ENCODE measurements at regions not wholly inside any gene's neighbourhood (a gene's known extent, or its start where the extent isn't known, plus 50 kb on each side); places are given as distances from the start of the nearest gene placed in this dataset.
A peak's percentile ranks its signal among the peaks of the same experiment; 100 is the strongest.
"Not testable (repeated sequence)": the region's sequence is repeated elsewhere in the genome, so short reads cannot be mapped to it uniquely, and the experiment has no call there.

DNA sequence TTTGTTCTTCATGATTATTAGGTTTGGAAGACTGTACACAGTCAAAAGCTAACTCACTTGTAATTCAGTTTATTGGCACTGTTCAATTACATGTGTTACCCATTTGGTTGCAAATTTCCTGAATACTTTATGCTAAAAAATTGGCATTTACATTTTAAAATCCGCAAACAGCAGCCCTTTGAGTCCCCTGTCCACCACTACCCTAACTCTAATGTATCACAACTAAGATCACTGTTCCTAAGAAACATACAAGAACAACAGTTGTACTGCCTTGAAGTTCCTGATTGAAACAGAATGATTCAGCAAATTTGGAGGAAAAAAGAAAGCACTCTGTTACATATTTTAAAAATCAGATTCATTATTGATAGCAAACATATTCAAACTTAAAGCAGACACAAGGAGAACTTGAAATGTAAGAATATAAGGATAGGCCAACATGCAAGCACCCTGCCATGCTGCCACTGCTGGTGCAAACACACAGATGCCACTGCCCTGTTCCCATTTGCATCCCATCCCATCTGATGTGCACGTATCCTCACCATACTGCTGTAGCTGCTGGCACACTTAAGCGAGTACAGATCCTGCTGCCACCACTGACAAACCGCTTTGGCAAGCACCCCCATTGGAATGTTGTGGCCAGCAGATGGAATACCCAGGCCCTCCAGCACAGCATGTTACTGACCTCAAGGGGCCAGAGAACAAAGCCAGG is 343.4 kb downstream of the PPP1R2C start:
- H3K4me3 ChIP-seq, result no peak overlapping the region
- H3K36me3 ChIP-seq, result no peaks in the 10 kb centered on the region
- no peak for DNase-seq
- no peaks in the 10 kb centered on the region for H3K9me3 ChIP-seq
- no peaks in the 10 kb centered on the region for H3K27me3 ChIP-seq

DNA sequence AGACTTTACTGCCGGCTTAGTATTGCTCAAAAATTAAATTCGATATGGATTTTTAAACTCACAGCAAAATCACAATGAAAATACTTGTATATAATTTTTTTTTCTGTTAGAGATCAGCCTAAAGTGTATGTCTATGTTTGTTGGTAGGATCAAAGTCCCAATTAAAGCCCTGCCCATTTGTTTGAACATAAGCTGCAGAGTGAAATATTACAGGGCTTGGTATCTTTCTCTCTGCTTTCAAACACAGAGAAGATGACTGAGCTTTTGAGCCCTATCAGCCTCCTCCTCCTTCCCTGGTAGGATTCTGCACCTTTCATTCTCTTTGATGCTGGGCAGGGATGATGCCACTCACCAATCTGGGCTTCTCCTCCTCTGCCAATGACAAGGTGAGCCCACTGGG is 345.4 kb downstream of the PPP1R2C start:
- Histone ChIP-seq H3K9me3 (no peaks in the 10 kb centered on the region), H3K4me3 (no peak overlapping the region), H3K36me3 (no peaks in the 10 kb centered on the region), H3K27me3 (no peaks in the 10 kb centered on the region)
- no peak for DNase-seq

DNA sequence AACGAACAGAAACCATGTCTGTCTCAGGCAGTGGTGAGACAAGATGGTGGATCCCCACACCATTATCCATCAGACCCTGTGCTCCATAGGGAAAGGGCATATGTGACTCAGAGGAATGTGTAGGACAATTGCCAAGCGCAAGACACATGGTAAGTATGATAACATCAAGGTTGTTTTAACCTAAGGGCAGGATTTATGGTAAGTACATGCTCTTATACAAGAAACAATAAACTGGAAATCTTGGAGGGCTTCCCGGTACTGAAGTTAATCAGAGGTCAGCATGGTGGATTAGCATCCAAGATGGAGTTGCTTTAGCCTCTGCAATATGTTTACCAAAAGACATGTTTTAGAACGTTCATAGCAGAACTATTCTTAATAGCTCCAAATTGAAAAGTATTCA is 355.0 kb downstream of the PPP1R2C start:
- Histone ChIP-seq H3K9me3 (no peaks in the 10 kb centered on the region), H3K4me3 (no peak overlapping the region), H3K36me3 (no peaks in the 10 kb centered on the region), H3K27me3 (no peaks in the 10 kb centered on the region)
- DNase-seq, result no peak

DNA sequence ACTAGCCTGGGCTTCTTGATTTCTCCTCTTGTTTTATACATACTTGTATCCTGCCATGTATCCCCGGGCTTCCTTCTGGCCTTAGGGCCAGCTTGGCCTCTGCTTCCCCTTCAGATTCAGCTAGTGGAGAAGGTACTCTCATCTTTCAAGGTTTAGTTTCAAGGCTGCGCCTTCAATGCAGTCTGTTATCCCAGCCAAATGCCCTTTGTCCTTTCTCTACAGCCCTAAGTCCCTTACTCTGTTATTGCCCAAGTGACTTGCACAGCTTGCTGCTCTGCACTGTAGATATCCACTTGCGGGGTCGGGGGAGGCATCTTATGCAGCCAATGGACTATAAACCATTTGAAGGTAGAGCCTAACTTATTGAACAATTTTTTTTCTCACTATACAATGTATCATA is 357.5 kb downstream of the PPP1R2C start:
- no peaks in the 10 kb centered on the region for H3K27me3 ChIP-seq
- no peaks in the 10 kb centered on the region for H3K9me3 ChIP-seq
- H3K4me3 ChIP-seq, result no peak overlapping the region
- H3K36me3 ChIP-seq, result no peaks in the 10 kb centered on the region
- no peak for DNase-seq

DNA sequence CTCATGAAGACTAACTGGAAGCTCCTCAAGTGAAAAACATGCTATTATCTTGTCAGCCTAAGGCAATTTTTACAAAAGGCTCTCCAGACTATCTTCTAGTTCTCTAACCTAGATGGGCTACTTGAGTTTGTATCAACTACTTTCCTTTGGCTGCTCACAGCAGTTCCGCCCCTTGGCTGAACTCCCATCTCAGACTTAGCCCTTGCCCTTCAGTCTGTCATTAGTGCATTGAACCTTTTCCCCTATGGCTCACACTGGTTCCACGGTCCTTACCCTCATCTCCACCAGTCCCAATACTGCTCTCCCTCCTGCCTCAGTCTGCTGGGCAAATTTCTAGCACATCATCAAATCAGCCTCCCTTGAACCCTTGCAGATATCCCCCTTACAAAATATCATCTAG is 362.3 kb downstream of the PPP1R2C start:
- Histone ChIP-seq H3K27me3 (no peaks in the 10 kb centered on the region), H3K36me3 (no peaks in the 10 kb centered on the region), H3K9me3 (no peaks in the 10 kb centered on the region), H3K4me3 (no peak overlapping the region)
- DNase-seq, result no peak

DNA sequence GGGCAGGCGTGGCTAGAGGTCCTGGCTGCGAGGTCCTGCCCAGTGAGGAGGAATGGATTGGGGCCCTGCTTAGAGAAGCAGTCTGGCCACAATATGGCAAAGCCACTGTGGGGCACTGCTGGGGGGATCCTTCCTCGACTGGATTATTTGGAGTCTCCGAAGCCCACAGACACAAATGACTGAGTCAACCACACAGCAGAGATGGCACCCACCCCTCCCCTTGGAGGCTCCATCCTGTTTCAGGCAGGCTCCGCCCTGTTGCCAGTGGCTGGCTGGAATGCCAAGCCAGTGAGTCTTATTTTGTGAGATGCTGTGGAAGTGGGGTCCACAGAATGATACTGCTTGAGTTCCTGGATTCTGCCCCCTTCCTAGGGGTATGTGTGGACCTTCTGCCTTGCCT is 363.9 kb downstream of the PPP1R2C start:
- Histone ChIP-seq H3K9me3 (no peaks in the 10 kb centered on the region), H3K27me3 (no peaks in the 10 kb centered on the region), H3K36me3 (no peaks in the 10 kb centered on the region), H3K4me3 (no peak overlapping the region)
- DNase-seq, result no peak

DNA sequence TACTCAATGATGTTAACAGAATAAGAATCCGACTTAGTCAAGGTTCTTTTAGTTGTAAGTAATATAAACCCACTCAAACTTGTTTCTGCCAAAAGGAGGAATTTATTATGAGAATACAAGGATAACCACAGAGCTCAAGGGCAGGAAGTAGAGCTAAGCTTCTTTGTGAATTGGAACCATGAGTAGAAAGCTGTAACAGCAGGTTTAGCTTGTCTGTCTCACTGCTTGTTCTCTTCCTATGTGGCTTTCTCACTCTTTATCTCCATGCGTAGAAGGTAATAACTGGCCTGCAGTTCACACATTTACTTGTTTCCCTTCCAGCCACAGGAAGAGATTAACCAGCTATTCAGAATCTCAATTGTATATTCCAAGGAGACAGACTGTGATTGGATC is 378.3 kb downstream of the PPP1R2C start:
- no peak for DNase-seq
- H3K4me3 ChIP-seq, result no peak overlapping the region
- H3K36me3 ChIP-seq, result no peaks in the 10 kb centered on the region
- no peaks in the 10 kb centered on the region for H3K9me3 ChIP-seq
- no peaks in the 10 kb centered on the region for H3K27me3 ChIP-seq

- no peaks in the 10 kb centered on the region for H3K9me3 ChIP-seq
- H3K27me3 ChIP-seq, result no peaks in the 10 kb centered on the region
- no peaks in the 10 kb centered on the region for H3K36me3 ChIP-seq
- H3K4me3 ChIP-seq, result no peak overlapping the region
- DNase-seq, result no peak
Observed at GRCh38 chrX:42398967-42399631, 378.9 kb downstream of the PPP1R2C start.

DNA sequence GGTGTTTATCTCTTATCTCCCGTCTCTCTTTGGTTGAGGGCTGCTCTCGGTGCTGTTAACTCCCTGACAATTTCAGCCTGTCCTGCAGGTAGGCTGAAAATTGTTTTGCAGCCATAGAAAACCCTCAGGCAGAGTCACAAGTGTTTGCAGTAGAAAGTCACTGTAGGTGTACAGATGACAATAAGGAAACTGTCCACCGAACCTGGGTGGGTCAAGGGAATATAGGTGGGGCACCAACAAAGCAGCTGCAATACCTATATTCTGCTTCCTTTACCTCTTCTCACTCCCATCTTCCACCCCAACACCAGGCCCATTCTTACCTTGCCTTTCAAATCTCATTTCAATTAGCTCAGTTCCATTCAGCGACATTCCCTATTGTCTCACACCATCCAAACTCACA is 381.8 kb downstream of the PPP1R2C start:
- H3K4me3 ChIP-seq, result no peak overlapping the region
- no peaks in the 10 kb centered on the region for H3K36me3 ChIP-seq
- DNase-seq, result no peak
- H3K9me3 ChIP-seq, result no peaks in the 10 kb centered on the region
- no peaks in the 10 kb centered on the region for H3K27me3 ChIP-seq

DNA sequence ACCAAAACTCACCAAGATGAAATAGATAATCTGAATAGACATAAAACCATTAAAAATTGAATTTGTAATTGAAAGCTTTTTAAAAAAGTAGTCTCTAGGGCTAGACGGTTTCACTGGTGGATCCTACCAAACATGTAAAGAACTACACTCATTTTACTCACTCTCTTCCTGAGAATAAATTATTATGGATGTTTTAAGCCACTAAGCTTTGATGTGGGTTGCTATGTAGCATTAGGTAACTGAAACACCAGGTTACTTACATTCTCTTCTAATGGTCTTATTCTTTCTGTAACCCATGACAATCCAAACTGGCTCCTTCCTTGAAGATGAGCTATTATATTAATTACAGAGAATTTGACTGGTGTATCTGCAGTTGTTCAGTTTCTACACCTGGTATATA is 385.1 kb downstream of the PPP1R2C start:
- Histone ChIP-seq H3K4me3 (no peak overlapping the region), H3K9me3 (no peaks in the 10 kb centered on the region), H3K36me3 (no peaks in the 10 kb centered on the region), H3K27me3 (no peaks in the 10 kb centered on the region)
- DNase-seq, result no peak

DNA sequence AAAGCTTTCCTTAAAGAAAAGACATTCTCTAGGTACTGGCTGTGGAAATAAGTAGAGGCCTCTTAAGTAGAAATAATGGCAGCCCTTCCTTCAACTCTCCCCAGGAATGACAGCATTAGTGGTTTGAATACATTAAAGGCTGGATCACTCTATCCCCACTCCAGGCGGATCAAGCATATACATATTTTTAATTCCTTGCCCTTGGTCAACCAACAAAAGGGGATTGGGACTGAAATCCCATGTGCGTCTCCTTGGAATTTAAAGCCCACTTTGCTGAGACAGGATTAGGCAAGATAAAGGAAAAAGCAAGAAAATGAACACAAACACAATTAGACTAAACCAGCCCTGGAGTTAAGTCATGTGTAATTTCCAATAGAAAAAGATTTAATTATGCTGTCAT is 391.3 kb downstream of the PPP1R2C start:
- no peaks in the 10 kb centered on the region for H3K27me3 ChIP-seq
- no peak for DNase-seq
- H3K4me3 ChIP-seq, result no peak overlapping the region
- no peaks in the 10 kb centered on the region for H3K9me3 ChIP-seq
- no peaks in the 10 kb centered on the region for H3K36me3 ChIP-seq

DNA sequence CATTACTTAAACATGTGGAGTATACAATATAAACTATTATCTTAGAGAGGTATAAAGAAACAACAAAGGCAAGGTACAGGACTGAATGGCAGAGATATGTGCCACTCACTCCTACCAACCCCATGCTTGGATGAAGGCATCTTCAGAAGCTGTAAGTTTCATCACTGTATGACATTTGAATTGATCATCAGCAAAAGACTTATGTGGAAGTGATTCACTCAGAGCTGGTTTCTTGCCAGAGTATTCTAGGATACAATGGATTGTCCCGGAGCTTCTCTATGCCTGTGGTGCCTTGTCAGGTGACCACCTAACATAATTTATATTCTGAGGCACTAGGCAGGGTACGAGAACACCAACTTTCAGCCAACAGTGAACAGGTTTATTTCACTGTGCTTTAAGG is 392.2 kb downstream of the PPP1R2C start:
- Histone ChIP-seq H3K27me3 (no peaks in the 10 kb centered on the region), H3K4me3 (no peak overlapping the region), H3K9me3 (no peaks in the 10 kb centered on the region), H3K36me3 (no peaks in the 10 kb centered on the region)
- no peak for DNase-seq

DNA sequence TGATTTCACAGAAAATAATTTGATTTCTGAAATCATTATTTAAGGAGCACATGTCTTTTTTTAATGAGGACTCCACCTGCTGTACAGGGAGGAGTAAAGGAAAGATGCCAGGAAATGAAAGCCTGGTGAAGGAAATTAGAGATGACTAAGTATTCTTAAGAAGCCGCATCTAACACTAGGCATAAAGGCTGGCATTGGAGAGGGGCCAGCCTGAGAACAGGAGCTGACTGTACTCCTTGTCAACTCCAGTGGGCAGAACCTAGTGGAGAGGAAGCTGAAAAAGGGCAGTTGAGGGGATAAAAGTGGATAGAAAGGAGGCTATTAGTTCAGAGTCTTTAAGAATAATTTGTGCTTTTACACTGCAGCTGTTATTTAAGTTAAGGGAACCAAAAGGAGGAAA is 393.0 kb downstream of the PPP1R2C start:
- H3K36me3 ChIP-seq, result no peaks in the 10 kb centered on the region
- peak; percentile 12 for DNase-seq
- H3K27me3 ChIP-seq, result no peaks in the 10 kb centered on the region
- no peaks in the 10 kb centered on the region for H3K9me3 ChIP-seq
- no peak overlapping the region for H3K4me3 ChIP-seq

DNA sequence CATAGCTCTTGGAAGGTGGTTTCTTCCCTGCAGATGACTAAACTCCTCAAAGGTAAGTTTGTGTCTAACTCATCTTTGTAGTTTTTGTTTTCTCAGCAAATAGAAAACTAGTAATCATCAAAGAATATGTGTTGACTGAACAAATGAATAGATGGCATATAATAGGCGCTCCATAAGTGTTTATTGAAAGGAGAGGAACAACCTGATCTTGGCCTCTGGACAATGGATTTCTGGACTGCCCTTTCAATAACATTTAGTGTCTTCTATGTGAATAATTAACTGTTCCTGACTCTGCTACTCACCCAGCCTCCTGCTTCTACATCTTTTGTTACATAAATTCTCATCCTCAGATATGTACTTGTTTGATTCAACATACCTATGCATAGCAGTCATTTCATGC is 399.1 kb downstream of the PPP1R2C start:
- no peak for DNase-seq
- no peaks in the 10 kb centered on the region for H3K9me3 ChIP-seq

GRCh38 chrX:42375086-42375485 is 402.9 kb downstream of the PPP1R2C start:
- no peaks in the 10 kb centered on the region for H3K27me3 ChIP-seq
- H3K36me3 ChIP-seq, result no peaks in the 10 kb centered on the region
- no peak for DNase-seq
- no peaks in the 10 kb centered on the region for H3K9me3 ChIP-seq
- no peak overlapping the region for H3K4me3 ChIP-seq

More for the DNA sequence above, 399.1 kb downstream of the PPP1R2C start:
- H3K27me3 ChIP-seq, result no peaks in the 10 kb centered on the region
- no peak overlapping the region for H3K4me3 ChIP-seq
- no peaks in the 10 kb centered on the region for H3K36me3 ChIP-seq

GRCh38 chrX:42366181-42366580 is 411.8 kb downstream of the PPP1R2C start:
- H3K9me3 ChIP-seq, result no peaks in the 10 kb centered on the region
- H3K27me3 ChIP-seq, result no peaks in the 10 kb centered on the region
- H3K4me3 ChIP-seq, result no peak overlapping the region
- no peaks in the 10 kb centered on the region for H3K36me3 ChIP-seq
- DNase-seq, result no peak

- no peak overlapping the region for H3K4me3 ChIP-seq
- no peaks in the 10 kb centered on the region for H3K9me3 ChIP-seq
- no peaks in the 10 kb centered on the region for H3K36me3 ChIP-seq
- H3K27me3 ChIP-seq, result no peaks in the 10 kb centered on the region
- no peak for DNase-seq
Observed at GRCh38 chrX:42362219-42362618, 415.7 kb downstream of the PPP1R2C start.

GRCh38 chrX:42342981-42343380 is 419.6 kb upstream of the CASK start:
- not testable (repeated sequence) for DNase-seq, H3K36me3 ChIP-seq, H3K27me3 ChIP-seq, H3K9me3 ChIP-seq, H3K4me3 ChIP-seq
